Heart right ventricle (tissue), 16 donors: ENCODE measurements at regions not wholly inside any gene's neighbourhood (a gene's known extent, or its start where the extent isn't known, plus 50 kb on each side); places are given as distances from the start of the nearest gene placed in this dataset.

Experiments used
- ATAC-seq, 8 donors: fragments of 200-7000 bp; cut with Tn5 transposase; one replicate each; pipeline ENCODE4 v1.9.1; 2020; ENCODE audit warnings: mild to moderate bottlenecking in 8 of 8, moderate library complexity in 8 of 8, moderate number of reproducible peaks in 1 of 8
- DNase-seq, 2 donors: peaks; one replicate each; pipeline ENCODE4 v3.0.0-alpha.2; 2020
- H3K27ac ChIP-seq, 10 donors: fragments of 200-600 bp; sonication (generic) in 2 of 10; one replicate each; pipeline versions ENCODE4 v1.5.0 to v1.8.0; 2020 to 2022; ENCODE audit warnings: mild to moderate bottlenecking in 3 of 10
- H3K27me3 ChIP-seq, 7 donors: fragments of 200-600 bp; one replicate each; pipeline ENCODE4 v1.8.0; 2021 to 2022; ENCODE audit warnings: mild to moderate bottlenecking in 2 of 7
- H3K36me3 ChIP-seq, 9 donors: fragments of 200-600 bp; sonication (generic) in 1 of 9; one replicate each; pipeline versions ENCODE4 v1.5.0 to v1.8.0; 2020 to 2022; ENCODE audit warnings: mild to moderate bottlenecking in 2 of 9
- H3K4me1 ChIP-seq, 9 donors: fragments of 200-600 bp; sonication (generic) in 1 of 9; one replicate each; pipeline versions ENCODE4 v1.5.0 to v1.8.0; 2020 to 2022; ENCODE audit warnings: mild to moderate bottlenecking in 4 of 9
- H3K4me3 ChIP-seq, 10 donors: fragments of 200-600 bp; sonication (generic) in 2 of 10; one replicate each; pipeline versions ENCODE4 v1.5.0 to v1.8.0; 2020 to 2022; ENCODE audit warnings: mild to moderate bottlenecking in 7 of 10, moderate library complexity in 2 of 10
- H3K9me3 ChIP-seq, 11 donors: fragments of 200-600 bp in 10 of 11; sonication (generic) in 2 of 11; one replicate each; pipeline versions ENCODE4 v1.5.0 to v1.8.0; 2013 to 2022; ENCODE audit warnings: mild to moderate bottlenecking in 2 of 11, control low read depth in 1 of 11, moderate library complexity in 1 of 11
- CTCF ChIP-seq, 9 donors: fragments of 200-600 bp; sonication (generic) in 2 of 9; IDR thresholded peaks; one replicate each; pipeline versions ENCODE4 v1.5.0 to v1.8.0; 2021 to 2022; ENCODE audit warnings: antibody characterized with exemption in 9 of 9, mild to moderate bottlenecking in 5 of 9, moderate library complexity in 1 of 9
- WGBS, 2 donors: extraction: QIAGEN DNeasy Blood & Tissue Kit; methylation state at CpG; one replicate each; pipeline ENCODE4 v1.1.7; 2013; ENCODE audit warnings: inconsistent platforms in 1 of 2; 5-methylcytosine and 5-hydroxymethylcytosine counted together
- intact Hi-C, 10 donors: fragments of 100-400 bp; cut with DNase I; formaldehyde crosslinking; loops; one replicate each; pipeline versions ENCODE4 v1.11.1 to v1.14.2; 2022
- donor health status: Arrhythmogenic right ventricular cardiomyopathy.
- donor health status: ischemic (EF 13 %, LVEDD 7.1; RV severe dilation, severe dysfunction).
- donor health status: healthy with polysubstance abuse.
- donor health status: DM: no; HTN: yes; CAD: no.
- donor health status: DM: no; HTN: no; CAD: no.
- donor health status: ischemic (EF 25% LVEDD 6.9; RV normal size, moderate dysfunction).
- donor health status: ischemic (EF 25% LVEDD 5.7; RV mildly dilated, moderate dysfunction).
- donor health status: healthy.
- donor health status: DM: yes; HTN: yes; CAD: no.
- donor health status: Ischemic cardiomyopathy.
- donor health status: ischemic (EF 35%, LVEDD 5.7; RV mildly dilated, moderate dysfunction).
- donor health status: nonischemic (EF 11% LVEDD 7.7; RV severe dilation, severe dysfunction).
- donor health status: DM: yes; HTN: yes; CAD: no.
- donor health status: PGD.
- donor health status: ischemic (EF 29% LVEDD 5.4; RV normal size, mild dysfunction).
- donor health status: nonischemic (EF 23%, LVEDD 6.1; RV moderate dilation, normal function).

GRCh38 chr18:71011389-71011788 lies 722.5 kb downstream of the SOCS6 start:
- no peaks in the 10 kb centered on the region for H3K36me3 ChIP-seq
- H3K9me3 ChIP-seq: peaks cover 0 to 8% (median 0%) of the 10 kb centered on the region in 11 donors
- TF ChIP-seq CTCF (IDR thresholded peaks at IDR 0.05): no peak
- 88% methylated on average over 2 of the region's 2 CpGs for WGBS, 2 donors
- H3K4me3 ChIP-seq: no peak overlapping the region
- ATAC-seq (no peak), DNase-seq (no peak)
- H3K27ac ChIP-seq: no peak overlapping the region
- H3K27me3 ChIP-seq: no peaks in the 10 kb centered on the region
- H3K4me1 ChIP-seq: no peaks in the 10 kb centered on the region
- intact Hi-C loops: no loop called here

- no peak for TF ChIP-seq CTCF (IDR thresholded peaks at IDR 0.05)
- H3K27me3 ChIP-seq: no peaks in the 10 kb centered on the region
- intact Hi-C loops: no loop called here
Observed at GRCh38 chr18:71008257-71008656, 719.4 kb downstream of the SOCS6 start.

GRCh38 chr18:71001597-71001996 lies 712.8 kb downstream of the SOCS6 start:
- Histone ChIP-seq H3K9me3 (no peaks in the 10 kb centered on the region), H3K27ac (no peak overlapping the region), H3K4me3 (no peak overlapping the region), H3K4me1 (no peaks in the 10 kb centered on the region), H3K36me3 (no peaks in the 10 kb centered on the region), H3K27me3 (no peaks in the 10 kb centered on the region)
- no peak for DNase-seq
- ATAC-seq: no peak
- intact Hi-C loops: no loop called here
- 62 to 73% methylated on average over 2 of the region's 2 CpGs for WGBS, 2 donors
- TF ChIP-seq CTCF (IDR thresholded peaks at IDR 0.05): no peak

More at GRCh38 chr18:71008257-71008656, 719.4 kb downstream of the SOCS6 start:
- no peak overlapping the region for H3K4me3 ChIP-seq
- WGBS, 2 donors: 74 to 79% methylated on average over 3 of the region's 3 CpGs
- DNase-seq (no peak), ATAC-seq (no peak)
- no peaks in the 10 kb centered on the region for H3K4me1 ChIP-seq
- H3K27ac ChIP-seq: no peak overlapping the region
- no peaks in the 10 kb centered on the region for H3K36me3 ChIP-seq
- no peaks in the 10 kb centered on the region for H3K9me3 ChIP-seq

- no peaks in the 10 kb centered on the region for H3K4me1 ChIP-seq
- no peaks in the 10 kb centered on the region for H3K36me3 ChIP-seq
- ATAC-seq: no peak
- no peak for TF ChIP-seq CTCF (IDR thresholded peaks at IDR 0.05)
- no peak for DNase-seq
- no peak overlapping the region for H3K27ac ChIP-seq
- H3K4me3 ChIP-seq: no peak overlapping the region
- 83 to 91% methylated on average over 5 of the region's 5 CpGs for WGBS, 2 donors
- intact Hi-C loops: no loop called here
- H3K9me3 ChIP-seq: peaks cover 0 to 6% (median 0%) of the 10 kb centered on the region in 11 donors
- no peaks in the 10 kb centered on the region for H3K27me3 ChIP-seq
Observed at GRCh38 chr18:70998490-70998889, 709.6 kb downstream of the SOCS6 start.
